ENCODE measurements at regions not wholly inside any gene's neighbourhood (a gene's known extent, or its start where the extent isn't known, plus 50 kb on each side); places are given as distances from the start of the nearest gene placed in this dataset.

DNA sequence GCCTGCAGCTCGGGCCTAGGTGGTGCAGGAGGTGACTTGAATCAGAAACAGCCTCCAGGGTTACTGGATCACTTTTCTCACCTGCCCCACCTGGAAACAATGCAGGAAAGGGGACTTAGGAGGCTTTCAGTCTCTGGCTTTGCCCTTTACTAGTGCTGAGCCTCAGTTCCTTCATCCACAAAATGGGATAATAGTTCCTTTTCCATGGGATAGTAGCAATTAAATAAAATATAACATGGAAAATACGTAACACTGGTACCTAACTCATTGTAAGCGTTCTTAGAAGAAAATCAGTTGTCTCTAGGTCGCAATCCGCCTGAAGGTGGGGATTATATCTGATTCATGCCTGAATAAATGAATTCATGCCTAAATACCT is 91.4 kb upstream of the CALM2 start:
- Mint-ChIP-seq H3K4me1 (peaks cover 6% of the 10 kb centered on the region), H3K27ac (ENCODE audit: low read depth) (no peak overlapping the region), H3K4me3 (no peak overlapping the region), H3K36me3 (ENCODE audit: insufficient read depth) (no peaks in the 10 kb centered on the region), H3K27me3 (no peaks in the 10 kb centered on the region), H3K9me3 (no peaks in the 10 kb centered on the region)
- ATAC-seq (replicated peaks; ENCODE audit: extremely low read depth, poor library complexity, severe bottlenecking) (no peak), DNase-seq (ENCODE audit: low spot score in 2 of 2) (no peak)

DNA sequence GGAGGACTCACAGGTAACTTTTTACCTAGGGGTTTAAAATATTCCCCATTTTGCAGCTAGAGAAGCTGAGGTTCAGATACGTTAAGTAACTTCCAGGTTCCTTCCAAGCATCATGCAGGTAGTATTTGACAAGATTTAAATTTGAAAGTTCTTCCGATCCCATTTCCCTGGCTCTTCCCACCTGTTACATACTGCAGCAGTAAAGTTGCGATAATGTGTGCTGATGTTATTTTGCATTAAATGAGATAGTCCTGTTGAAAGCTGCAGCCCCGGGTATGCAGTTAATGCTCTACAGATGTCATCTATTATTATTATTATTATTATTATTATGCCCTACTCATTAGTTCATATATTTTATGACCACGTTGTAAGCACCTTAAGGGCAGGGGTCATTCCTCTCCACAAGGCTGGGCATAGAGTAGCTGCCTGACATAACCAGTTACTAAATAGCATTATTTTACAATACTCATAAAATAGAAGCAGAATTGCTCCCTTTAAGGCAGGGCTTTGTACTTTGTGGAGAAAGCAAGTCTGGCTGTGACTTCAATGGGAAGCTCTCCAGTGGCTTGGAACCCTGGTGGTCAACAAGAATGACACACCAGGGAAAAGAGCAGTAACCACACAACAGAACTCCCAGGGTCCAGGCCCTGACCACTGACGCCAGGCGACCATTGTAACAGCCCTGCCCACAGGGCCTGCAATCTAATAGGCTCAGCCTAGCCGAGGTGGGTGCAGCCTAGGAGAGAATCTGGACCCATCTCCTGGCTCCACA is 90.8 kb upstream of the CALM2 start:
- no peaks in the 10 kb centered on the region for H3K36me3 Mint-ChIP-seq (ENCODE audit: insufficient read depth)
- no peak overlapping the region for H3K27ac Mint-ChIP-seq (ENCODE audit: low read depth)
- H3K4me3 Mint-ChIP-seq = no peak overlapping the region
- peaks cover 2% of the 10 kb centered on the region for H3K4me1 Mint-ChIP-seq
- ATAC-seq (replicated peaks; ENCODE audit: extremely low read depth, poor library complexity, severe bottlenecking) (no peak), DNase-seq (ENCODE audit: low spot score in 2 of 2) (no peak)
- no peaks in the 10 kb centered on the region for H3K27me3 Mint-ChIP-seq
- H3K9me3 Mint-ChIP-seq = no peaks in the 10 kb centered on the region

DNA sequence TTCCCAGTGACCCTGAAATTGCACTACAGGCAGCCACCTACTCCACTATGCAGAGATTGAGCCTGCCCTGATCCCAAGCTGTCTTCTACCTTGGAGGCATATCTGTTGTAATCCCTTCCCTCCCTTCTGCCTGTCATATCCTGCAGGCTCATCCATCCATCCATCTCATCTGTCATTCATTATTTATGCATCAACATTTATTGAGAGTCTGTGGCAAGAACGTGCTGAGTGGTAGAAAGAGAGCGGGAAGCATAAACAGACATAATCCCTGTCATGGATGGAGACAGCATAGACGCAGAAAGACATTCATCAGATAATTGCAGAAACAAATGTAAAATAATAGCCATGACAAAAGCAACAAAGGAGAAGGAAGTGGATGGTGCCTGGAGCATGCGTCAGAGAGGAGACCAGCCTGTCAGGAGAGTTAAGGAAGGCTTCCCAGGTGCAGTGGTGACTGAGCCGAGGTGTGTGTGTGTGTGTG is 89.5 kb upstream of the CALM2 start:
- no peaks in the 10 kb centered on the region for H3K4me1 Mint-ChIP-seq
- no peak overlapping the region for H3K27ac Mint-ChIP-seq (ENCODE audit: low read depth)
- no peaks in the 10 kb centered on the region for H3K36me3 Mint-ChIP-seq (ENCODE audit: insufficient read depth)
- no peaks in the 10 kb centered on the region for H3K9me3 Mint-ChIP-seq
- H3K27me3 Mint-ChIP-seq = no peaks in the 10 kb centered on the region
- ATAC-seq (replicated peaks; ENCODE audit: extremely low read depth, poor library complexity, severe bottlenecking) = no peak
- H3K4me3 Mint-ChIP-seq = no peak overlapping the region
- DNase-seq (ENCODE audit: low spot score in 2 of 2) = no peak

DNA sequence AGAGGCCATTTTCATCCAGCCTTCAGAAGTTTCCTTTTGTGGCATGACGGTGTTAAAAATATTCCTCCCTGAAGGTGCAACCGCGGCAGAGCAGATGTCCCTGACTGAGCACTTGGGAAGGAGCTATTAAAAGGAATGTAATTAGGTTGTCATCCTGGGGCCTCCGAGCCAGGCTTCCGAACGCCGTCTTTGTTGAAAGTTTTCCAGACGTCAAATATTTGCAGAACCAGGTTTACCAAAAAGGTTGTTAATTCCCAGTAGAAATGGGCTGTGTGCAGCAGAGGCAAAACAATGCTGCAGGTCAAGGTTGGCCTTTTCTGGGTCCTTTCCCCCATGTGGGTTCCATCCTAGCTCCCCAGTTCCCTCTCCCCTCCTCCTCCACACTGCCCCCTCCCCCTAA is 88.8 kb upstream of the CALM2 start:
- no peak for DNase-seq (ENCODE audit: low spot score in 2 of 2)
- Mint-ChIP-seq H3K27me3 (no peaks in the 10 kb centered on the region), H3K4me3 (no peak overlapping the region), H3K36me3 (ENCODE audit: insufficient read depth) (no peaks in the 10 kb centered on the region), H3K9me3 (no peaks in the 10 kb centered on the region), H3K4me1 (no peaks in the 10 kb centered on the region), H3K27ac (ENCODE audit: low read depth) (no peak overlapping the region)
- ATAC-seq (replicated peaks; ENCODE audit: extremely low read depth, poor library complexity, severe bottlenecking) = no peak

DNA sequence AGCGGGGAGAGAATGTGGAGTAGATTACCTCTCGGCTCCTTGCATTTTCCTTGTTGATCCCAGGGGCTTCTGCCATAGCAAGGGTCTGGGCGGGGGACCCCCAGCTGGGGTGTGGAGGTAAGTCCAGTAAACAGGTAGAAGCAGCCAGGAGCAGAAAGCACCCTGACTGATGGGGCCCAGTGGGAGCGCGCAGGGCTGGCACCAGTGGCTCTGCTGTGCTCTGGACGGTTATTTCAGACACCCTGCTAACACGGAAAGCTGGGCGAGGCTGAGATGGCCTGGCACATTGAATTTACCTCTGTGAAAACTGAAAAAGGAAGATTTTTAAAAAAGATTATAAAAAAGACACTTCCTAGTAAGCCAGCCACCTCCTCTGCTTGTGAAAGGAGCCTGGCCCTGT is 88.4 kb upstream of the CALM2 start:
- H3K36me3 Mint-ChIP-seq (ENCODE audit: insufficient read depth) = no peaks in the 10 kb centered on the region
- no peaks in the 10 kb centered on the region for H3K27me3 Mint-ChIP-seq
- ATAC-seq (replicated peaks; ENCODE audit: extremely low read depth, poor library complexity, severe bottlenecking) = no peak
- no peak overlapping the region for H3K4me3 Mint-ChIP-seq
- DNase-seq (ENCODE audit: low spot score in 2 of 2) = no peak
- H3K4me1 Mint-ChIP-seq = no peaks in the 10 kb centered on the region
- H3K9me3 Mint-ChIP-seq = no peaks in the 10 kb centered on the region
- H3K27ac Mint-ChIP-seq (ENCODE audit: low read depth) = no peak overlapping the region

DNA sequence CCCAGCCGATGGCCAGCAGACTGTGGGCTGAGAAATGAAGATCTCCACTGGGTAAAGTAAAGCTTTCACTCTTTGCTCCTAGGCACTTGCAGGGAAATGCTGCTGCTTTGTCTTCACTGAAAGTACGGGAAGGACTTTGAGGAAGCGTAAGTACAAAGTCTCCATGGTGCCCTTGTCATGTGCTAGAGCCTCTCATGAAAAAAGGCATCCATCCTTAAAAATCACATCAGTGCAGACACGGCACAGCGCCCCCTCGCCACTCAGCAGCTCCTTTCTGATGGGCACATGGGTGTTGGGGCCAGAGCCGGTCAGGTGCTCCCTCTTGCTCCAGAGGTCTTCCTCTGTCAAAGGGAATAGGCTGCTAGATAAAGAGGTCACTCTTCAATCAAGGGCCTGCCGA is 87.8 kb upstream of the CALM2 start:
- Mint-ChIP-seq H3K27ac (ENCODE audit: low read depth) (no peak overlapping the region), H3K27me3 (no peaks in the 10 kb centered on the region), H3K9me3 (no peaks in the 10 kb centered on the region), H3K4me1 (no peaks in the 10 kb centered on the region), H3K4me3 (no peak overlapping the region), H3K36me3 (ENCODE audit: insufficient read depth) (no peaks in the 10 kb centered on the region)
- ATAC-seq (replicated peaks; ENCODE audit: extremely low read depth, poor library complexity, severe bottlenecking) (no peak), DNase-seq (ENCODE audit: low spot score in 2 of 2) (no peak)

DNA sequence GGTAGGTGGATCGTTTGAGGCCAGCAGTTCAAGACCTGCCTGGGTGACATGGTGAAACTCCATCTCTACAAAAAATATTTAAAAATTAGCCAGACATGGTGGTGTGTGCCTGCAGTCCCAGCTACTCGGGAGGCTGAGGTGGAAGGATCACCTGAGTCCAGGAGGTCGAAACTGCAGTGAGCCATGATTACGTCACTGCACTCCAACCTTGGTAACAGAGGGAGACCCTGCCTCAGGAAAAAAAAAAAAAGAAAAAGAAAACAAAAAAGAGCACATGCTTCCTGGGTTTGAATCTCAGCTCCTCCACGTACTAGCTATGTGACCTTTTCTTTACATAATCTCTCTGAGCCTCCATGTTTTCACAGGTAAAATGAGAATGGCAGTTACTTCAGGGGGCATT is 86.3 kb upstream of the CALM2 start:
- Mint-ChIP-seq H3K27me3 (no peaks in the 10 kb centered on the region), H3K9me3 (no peaks in the 10 kb centered on the region), H3K4me1 (no peaks in the 10 kb centered on the region), H3K4me3 (no peak overlapping the region), H3K36me3 (ENCODE audit: insufficient read depth) (no peaks in the 10 kb centered on the region), H3K27ac (ENCODE audit: low read depth) (no peak overlapping the region)
- DNase-seq (ENCODE audit: low spot score in 2 of 2) = no peak
- ATAC-seq (replicated peaks; ENCODE audit: extremely low read depth, poor library complexity, severe bottlenecking) = no peak

DNA sequence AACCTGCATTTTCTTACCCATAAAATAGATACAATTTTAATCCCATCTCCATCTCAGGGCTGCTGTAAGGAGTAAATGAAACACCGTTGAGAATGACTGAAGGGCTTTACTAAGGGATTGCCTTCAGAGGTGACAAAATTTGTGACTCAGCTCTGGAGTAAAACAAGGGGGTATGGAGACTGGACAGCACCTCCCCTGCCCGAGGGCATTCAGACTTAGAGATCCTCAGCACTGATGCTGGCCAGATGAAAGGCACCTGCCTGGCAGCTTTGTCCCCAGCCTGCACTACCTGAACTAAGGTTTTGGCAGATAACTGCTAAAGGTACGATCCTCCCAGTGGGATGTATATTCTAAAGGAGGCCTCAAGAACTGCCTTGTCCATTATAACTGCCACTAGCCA is 84.7 kb upstream of the CALM2 start:
- Mint-ChIP-seq H3K27me3 (no peaks in the 10 kb centered on the region), H3K4me1 (no peaks in the 10 kb centered on the region), H3K27ac (ENCODE audit: low read depth) (no peak overlapping the region), H3K4me3 (no peak overlapping the region), H3K36me3 (ENCODE audit: insufficient read depth) (no peaks in the 10 kb centered on the region), H3K9me3 (no peaks in the 10 kb centered on the region)
- no peak for DNase-seq (ENCODE audit: low spot score in 2 of 2)
- no peak for ATAC-seq (replicated peaks; ENCODE audit: extremely low read depth, poor library complexity, severe bottlenecking)

DNA sequence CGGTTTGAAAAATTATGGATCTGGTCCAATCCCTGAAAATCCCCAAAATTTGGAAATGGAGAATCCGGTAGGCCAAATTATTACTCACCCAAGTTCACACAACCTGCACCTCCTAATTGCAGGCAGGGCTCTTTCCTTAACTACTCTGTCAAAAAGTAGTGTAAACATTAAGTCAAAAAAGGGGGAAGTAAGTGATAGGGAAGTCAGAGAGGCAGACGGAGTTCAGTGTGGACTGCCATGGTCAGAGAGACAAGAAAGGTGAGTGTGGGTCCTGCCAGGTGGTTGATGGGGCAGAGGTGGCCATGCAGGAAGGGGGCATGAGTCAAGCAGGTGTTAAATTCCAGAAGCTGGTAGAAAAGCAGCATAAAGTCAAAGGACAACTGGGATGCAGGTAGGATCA is 83.5 kb upstream of the CALM2 start:
- no peaks in the 10 kb centered on the region for H3K27me3 Mint-ChIP-seq
- no peaks in the 10 kb centered on the region for H3K9me3 Mint-ChIP-seq
- no peaks in the 10 kb centered on the region for H3K36me3 Mint-ChIP-seq (ENCODE audit: insufficient read depth)
- ATAC-seq (replicated peaks; ENCODE audit: extremely low read depth, poor library complexity, severe bottlenecking) (no peak), DNase-seq (ENCODE audit: low spot score in 2 of 2) (no peak)
- H3K4me3 Mint-ChIP-seq = no peak overlapping the region
- no peaks in the 10 kb centered on the region for H3K4me1 Mint-ChIP-seq
- H3K27ac Mint-ChIP-seq (ENCODE audit: low read depth) = no peak overlapping the region

DNA sequence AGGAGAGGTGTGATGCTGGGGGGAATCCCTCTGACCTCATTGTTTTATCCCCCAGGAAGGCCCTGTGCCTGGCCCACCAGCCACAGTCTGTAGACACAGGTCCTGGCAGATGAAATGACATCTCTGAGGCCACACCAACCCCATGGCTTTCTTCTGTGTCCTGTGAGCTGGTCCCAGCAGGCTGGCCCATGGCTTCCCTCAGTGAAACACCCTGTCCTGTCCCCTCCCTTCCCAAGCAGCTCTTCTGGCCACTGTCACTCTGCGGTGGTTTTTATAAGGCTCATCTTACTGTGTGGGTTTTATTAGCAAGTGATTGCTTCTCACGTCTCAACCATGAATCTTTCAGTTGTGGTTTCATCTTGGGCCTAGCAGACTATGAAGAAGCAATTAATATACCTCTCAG is 81.6 kb upstream of the CALM2 start:
- no peak overlapping the region for H3K27ac Mint-ChIP-seq (ENCODE audit: low read depth)
- no peaks in the 10 kb centered on the region for H3K9me3 Mint-ChIP-seq
- H3K27me3 Mint-ChIP-seq = no peaks in the 10 kb centered on the region
- no peaks in the 10 kb centered on the region for H3K4me1 Mint-ChIP-seq
- no peak for ATAC-seq (replicated peaks; ENCODE audit: extremely low read depth, poor library complexity, severe bottlenecking)
- DNase-seq (ENCODE audit: low spot score in 2 of 2) = no peak
- no peak overlapping the region for H3K4me3 Mint-ChIP-seq
- no peaks in the 10 kb centered on the region for H3K36me3 Mint-ChIP-seq (ENCODE audit: insufficient read depth)

DNA sequence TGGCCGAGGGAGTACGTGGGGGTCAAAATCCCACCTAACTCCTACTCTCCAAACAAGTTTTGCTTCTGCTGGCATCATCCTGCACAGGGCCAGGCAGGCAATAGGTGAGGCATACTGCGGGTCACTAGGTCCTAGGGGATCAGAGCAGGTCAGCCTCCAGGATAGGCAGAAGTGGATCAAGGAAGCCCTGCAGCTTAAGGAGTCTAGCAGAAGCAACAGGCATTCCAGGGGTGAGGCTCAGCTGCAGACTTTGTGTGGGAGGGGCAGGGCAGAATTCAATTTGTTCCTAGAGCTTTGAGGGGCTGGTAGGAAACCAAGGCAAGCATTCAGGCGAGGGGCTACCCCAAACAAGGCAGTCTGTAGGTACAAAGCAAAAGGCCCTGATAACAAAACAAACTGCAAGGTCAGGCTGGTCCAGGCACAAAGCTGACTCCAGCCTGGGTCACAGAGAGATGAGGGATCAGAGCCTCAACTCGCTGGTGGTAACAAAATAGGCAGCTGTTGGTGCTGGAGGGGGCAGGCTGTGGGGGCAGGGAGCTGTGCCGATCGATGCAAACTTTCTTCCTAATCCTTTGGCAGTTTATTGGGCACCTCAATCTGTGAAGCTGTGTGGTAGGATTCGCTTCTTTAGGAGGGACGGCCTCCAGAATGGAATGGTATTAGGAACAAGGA is 80.2 kb upstream of the CALM2 start:
- no peaks in the 10 kb centered on the region for H3K4me1 Mint-ChIP-seq
- H3K9me3 Mint-ChIP-seq = no peaks in the 10 kb centered on the region
- DNase-seq (ENCODE audit: low spot score in 2 of 2) (no peak), ATAC-seq (replicated peaks; ENCODE audit: extremely low read depth, poor library complexity, severe bottlenecking) (no peak)
- H3K36me3 Mint-ChIP-seq (ENCODE audit: insufficient read depth) = no peaks in the 10 kb centered on the region
- no peaks in the 10 kb centered on the region for H3K27me3 Mint-ChIP-seq
- no peak overlapping the region for H3K4me3 Mint-ChIP-seq
- no peak overlapping the region for H3K27ac Mint-ChIP-seq (ENCODE audit: low read depth)

DNA sequence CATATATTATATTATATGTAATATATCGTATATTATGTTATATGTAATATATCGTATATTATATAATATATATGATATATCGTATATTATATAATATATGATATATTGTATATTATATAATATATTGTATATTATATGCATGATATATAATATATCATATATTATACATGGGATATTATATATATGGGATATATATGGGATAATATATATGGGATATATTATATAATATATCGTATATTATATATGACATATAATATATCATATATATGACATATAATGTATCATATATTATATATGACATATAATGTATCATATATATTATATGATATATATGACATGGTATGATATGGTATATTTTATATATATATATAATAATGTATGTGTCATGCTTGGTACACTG is 79.5 kb upstream of the CALM2 start:
- DNase-seq (ENCODE audit: low spot score in 2 of 2) (no peak), ATAC-seq (replicated peaks; ENCODE audit: extremely low read depth, poor library complexity, severe bottlenecking) (no peak)
- H3K9me3 Mint-ChIP-seq = no peaks in the 10 kb centered on the region
- no peak overlapping the region for H3K4me3 Mint-ChIP-seq
- no peaks in the 10 kb centered on the region for H3K4me1 Mint-ChIP-seq
- H3K27ac Mint-ChIP-seq (ENCODE audit: low read depth) = no peak overlapping the region
- H3K27me3 Mint-ChIP-seq = no peaks in the 10 kb centered on the region
- H3K36me3 Mint-ChIP-seq (ENCODE audit: insufficient read depth) = no peaks in the 10 kb centered on the region

DNA sequence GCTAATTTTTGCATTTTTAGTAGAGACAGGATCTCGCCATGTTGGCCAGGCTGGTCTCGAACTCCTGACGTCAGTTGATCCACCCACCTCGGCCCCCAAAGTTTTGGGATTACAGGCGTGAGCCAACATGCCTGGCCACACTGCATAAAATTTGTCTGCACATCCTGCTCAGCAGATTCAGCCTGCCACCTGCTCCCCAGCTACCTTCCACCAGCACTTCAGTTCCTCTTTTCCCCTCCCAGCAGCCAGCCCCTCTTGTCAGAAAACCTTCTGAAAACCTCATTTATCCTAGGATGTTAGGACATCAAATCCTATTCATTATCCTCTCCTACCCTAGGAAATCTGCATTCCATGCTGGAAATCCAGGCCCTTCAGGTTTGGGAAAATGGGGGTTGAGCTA is 78.2 kb upstream of the CALM2 start:
- H3K9me3 Mint-ChIP-seq = no peaks in the 10 kb centered on the region
- no peak for ATAC-seq (replicated peaks; ENCODE audit: extremely low read depth, poor library complexity, severe bottlenecking)
- H3K27ac Mint-ChIP-seq (ENCODE audit: low read depth) = no peak overlapping the region
- no peaks in the 10 kb centered on the region for H3K36me3 Mint-ChIP-seq (ENCODE audit: insufficient read depth)
- DNase-seq (ENCODE audit: low spot score in 2 of 2) = no peak
- H3K27me3 Mint-ChIP-seq = no peaks in the 10 kb centered on the region
- no peaks in the 10 kb centered on the region for H3K4me1 Mint-ChIP-seq
- H3K4me3 Mint-ChIP-seq = no peak overlapping the region
